ENCODE measurements at regions not wholly inside any gene's neighbourhood (a gene's known extent, or its start where the extent isn't known, plus 50 kb on each side); places are given as distances from the start of the nearest gene placed in this dataset.

DNA sequence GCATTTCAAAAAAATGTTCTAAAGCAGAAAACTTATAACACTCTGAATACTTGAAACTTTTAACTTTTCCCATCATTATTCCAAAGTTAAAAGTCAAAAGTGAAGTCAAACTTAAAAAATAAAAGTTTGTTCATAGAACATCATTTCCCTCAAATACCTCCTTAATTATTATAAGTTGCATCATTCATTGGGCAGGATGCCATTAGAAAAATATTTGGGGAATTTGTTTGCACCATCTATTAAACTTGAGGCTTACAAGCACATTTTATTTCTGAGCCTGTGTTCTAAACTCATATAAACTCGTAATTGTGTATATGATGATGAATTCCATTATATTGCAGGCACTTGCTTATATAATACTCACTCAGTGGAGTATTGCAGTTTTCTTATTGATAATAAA lies 588.0 kb upstream of the NRXN1 start:
- Mint-ChIP-seq H3K27me3 (ENCODE audit: insufficient read depth, low read depth, poor library complexity) (no peaks in the 10 kb centered on the region), H3K36me3 (ENCODE audit: low read depth) (peaks cover 19% of the 10 kb centered on the region), H3K4me1 (no peaks in the 10 kb centered on the region), H3K4me3 (no peak overlapping the region), H3K27ac (no peak overlapping the region), H3K9me3 (peaks cover 44% of the 10 kb centered on the region)
- H3K36me3 ChIP-seq (ENCODE audit: insufficient read depth) = no peaks in the 10 kb centered on the region
- H3K4me1 ChIP-seq (ENCODE audit: insufficient read depth) = no peaks in the 10 kb centered on the region
- H3K4me3 ChIP-seq = no peak overlapping the region
- ATAC-seq (no peak), DNase-seq (ENCODE audit: low spot score) (no peak)
- H3K79me2 ChIP-seq (replicated peaks; ENCODE audit: insufficient read depth) = no peaks in the 10 kb centered on the region
- no peak overlapping the region for H3K27ac ChIP-seq (ENCODE audit: low read depth)
- H3F3A ChIP-seq (replicated peaks; ENCODE audit: low read depth) = no peaks in the 10 kb centered on the region
- no peak overlapping the region for H2AFZ ChIP-seq
- no peaks in the 10 kb centered on the region for H3K27me3 ChIP-seq (ENCODE audit: insufficient read depth)
- no peak for TF ChIP-seq NANOG (IDR thresholded peaks at IDR 0.05; ENCODE audit: borderline replicate concordance)
- no peak for TF ChIP-seq ZNF331 (CRISPR knock-in tag; IDR thresholded peaks at IDR 0.05; ENCODE audit: low read depth)
- no peak for TF ChIP-seq STAT1 (IDR thresholded peaks at IDR 0.05; ENCODE audit: unreplicated experiment)
- TF ChIP-seq, protein P1, sequence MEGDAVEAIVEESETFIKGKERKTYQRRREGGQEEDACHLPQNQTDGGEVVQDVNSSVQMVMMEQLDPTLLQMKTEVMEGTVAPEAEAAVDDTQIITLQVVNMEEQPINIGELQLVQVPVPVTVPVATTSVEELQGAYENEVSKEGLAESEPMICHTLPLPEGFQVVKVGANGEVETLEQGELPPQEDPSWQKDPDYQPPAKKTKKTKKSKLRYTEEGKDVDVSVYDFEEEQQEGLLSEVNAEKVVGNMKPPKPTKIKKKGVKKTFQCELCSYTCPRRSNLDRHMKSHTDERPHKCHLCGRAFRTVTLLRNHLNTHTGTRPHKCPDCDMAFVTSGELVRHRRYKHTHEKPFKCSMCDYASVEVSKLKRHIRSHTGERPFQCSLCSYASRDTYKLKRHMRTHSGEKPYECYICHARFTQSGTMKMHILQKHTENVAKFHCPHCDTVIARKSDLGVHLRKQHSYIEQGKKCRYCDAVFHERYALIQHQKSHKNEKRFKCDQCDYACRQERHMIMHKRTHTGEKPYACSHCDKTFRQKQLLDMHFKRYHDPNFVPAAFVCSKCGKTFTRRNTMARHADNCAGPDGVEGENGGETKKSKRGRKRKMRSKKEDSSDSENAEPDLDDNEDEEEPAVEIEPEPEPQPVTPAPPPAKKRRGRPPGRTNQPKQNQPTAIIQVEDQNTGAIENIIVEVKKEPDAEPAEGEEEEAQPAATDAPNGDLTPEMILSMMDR (conservative IDR thresholded peaks at IDR 0.05; ENCODE audit: low read depth in 2 of 2) = no peak
- no peak overlapping the region for H3K4me2 ChIP-seq
- no peaks in the 10 kb centered on the region for H4K20me1 ChIP-seq (replicated peaks; ENCODE audit: insufficient read depth)
- H3K9me2 ChIP-seq (ENCODE audit: insufficient read depth) = peaks cover 2% of the 10 kb centered on the region; the same call in 1 of the 2 replicates

DNA sequence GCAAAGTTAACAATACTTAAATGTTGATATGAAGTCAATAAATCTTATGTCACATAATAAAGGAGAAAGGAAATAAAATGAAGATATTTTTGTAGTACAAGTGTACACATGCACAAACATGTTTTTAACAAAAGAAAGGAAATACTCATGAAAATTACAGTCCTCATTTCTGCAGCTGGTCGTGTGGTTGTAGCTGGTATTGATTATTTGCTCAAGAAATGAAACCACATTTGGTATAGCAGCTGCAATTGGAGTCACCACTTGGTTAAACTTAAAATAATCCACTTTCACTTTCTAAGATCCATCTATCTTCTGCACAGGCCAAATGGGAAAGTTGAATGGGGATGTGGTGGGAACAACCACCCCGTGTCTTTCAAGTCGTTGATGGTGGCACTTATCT lies 580.5 kb upstream of the NRXN1 start:
- peaks cover 47% of the 10 kb centered on the region for H3K36me3 Mint-ChIP-seq (ENCODE audit: low read depth)
- TF ChIP-seq JUNB (IDR thresholded peaks at IDR 0.05; ENCODE audit: unreplicated experiment) (no peak), ZNF462 (CRISPR knock-in tag; IDR thresholded peaks at IDR 0.05) (no peak), CREB1 (CRISPR knock-in tag; IDR thresholded peaks at IDR 0.05; ENCODE audit: low read depth) (no peak), ZNF331 (CRISPR knock-in tag; IDR thresholded peaks at IDR 0.05; ENCODE audit: low read depth) (no peak), ETS1 (IDR thresholded peaks at IDR 0.05) (no peak), EZH2 (IDR thresholded peaks at IDR 0.05; ENCODE audit: low read depth, unreplicated experiment) (no peak), REST (IDR thresholded peaks at IDR 0.05; ENCODE audit: unreplicated experiment) (no peak), STAT1 (IDR thresholded peaks at IDR 0.05; ENCODE audit: unreplicated experiment) (no peak)

More for the DNA sequence above, 580.5 kb upstream of the NRXN1 start:
- H3K27ac Mint-ChIP-seq = no peak overlapping the region
- H3K4me1 ChIP-seq (ENCODE audit: insufficient read depth) = no peaks in the 10 kb centered on the region
- peaks cover 2% of the 10 kb centered on the region for H3K27me3 Mint-ChIP-seq (ENCODE audit: insufficient read depth, low read depth, poor library complexity)
- H3K36me3 ChIP-seq (ENCODE audit: insufficient read depth) = peaks cover 4% of the 10 kb centered on the region; the same call in 1 of the 2 replicates
- no peaks in the 10 kb centered on the region for H3K27me3 ChIP-seq (ENCODE audit: insufficient read depth)
- H3K79me2 ChIP-seq (replicated peaks; ENCODE audit: insufficient read depth) = no peaks in the 10 kb centered on the region
- no peaks in the 10 kb centered on the region for H3K4me1 Mint-ChIP-seq
- no peak overlapping the region for H3K27ac ChIP-seq (ENCODE audit: low read depth)
- DNase-seq (ENCODE audit: low spot score) = no peak
- peaks cover 67% of the 10 kb centered on the region for H3K9me3 Mint-ChIP-seq
- ATAC-seq = no peak
- H3K4me3 ChIP-seq = no peak overlapping the region
- H3K9me2 ChIP-seq (ENCODE audit: insufficient read depth) = peaks cover 3% of the 10 kb centered on the region; the same call in 1 of the 2 replicates
- H2AFZ ChIP-seq = no peak overlapping the region
- no peak overlapping the region for H3K4me3 Mint-ChIP-seq
- no peak overlapping the region for H3K4me2 ChIP-seq
- H3F3A ChIP-seq (replicated peaks; ENCODE audit: low read depth) = no peaks in the 10 kb centered on the region
- no peaks in the 10 kb centered on the region for H4K20me1 ChIP-seq (replicated peaks; ENCODE audit: insufficient read depth)

Measured in GM23338 (cell line).